Ascending aorta (tissue), 2 donors: ENCODE measurements at regions not wholly inside any gene's neighbourhood (a gene's known extent, or its start where the extent isn't known, plus 50 kb on each side); places are given as distances from the start of the nearest gene placed in this dataset.

Experiments
- DNase-seq, 2 donors: peaks; one replicate each; pipeline ENCODE4 v3.0.0-alpha.2; 2019; ENCODE audit warnings: low spot score in 2 of 2
- H3K27ac ChIP-seq, 2 donors: fragments of 200-600 bp; sonication (generic); one replicate each; pipeline ENCODE4 v1.5.1; 2016 to 2017; ENCODE audit warnings: mild to moderate bottlenecking in 1 of 2
- H3K27me3 ChIP-seq: fragments of 200-600 bp; sonication (generic); one replicate; pipeline ENCODE4 v1.5.1; 2017
- H3K36me3 ChIP-seq, 2 donors: fragments of 200-600 bp; sonication (generic); one replicate each; pipeline ENCODE4 v1.5.1; 2016
- H3K4me1 ChIP-seq, 2 donors: fragments of 200-600 bp; sonication (generic); one replicate each; pipeline ENCODE4 v1.5.1; 2016 to 2017; ENCODE audit warnings: mild to moderate bottlenecking in 1 of 2
- H3K4me3 ChIP-seq, 2 donors: fragments of 200-600 bp; sonication (generic); one replicate each; pipeline ENCODE4 v1.5.1; 2016 to 2017; ENCODE audit warnings: mild to moderate bottlenecking in 1 of 2
- H3K9me3 ChIP-seq, 2 donors: fragments of 200-600 bp; sonication (generic); one replicate each; pipeline ENCODE4 v1.5.1; 2016
- intact Hi-C: fragments of 100-400 bp; cut with DNase I; formaldehyde crosslinking; loops from one replicate; pipeline ENCODE4 v1.15.1; 2023
- TF ChIP-seq, protein P1 (sequence below), 3 experiments: fragments of 200-600 bp in 2 of 3; fragments of 450-650 bp in 1 of 3; sonication (generic) in 2 of 3; IDR thresholded peaks; one replicate each; pipeline ENCODE4 v1.5.1; 2016 to 2019; ENCODE audit warnings: antibody characterized with exemption in 3 of 3, mild to moderate bottlenecking in 1 of 3, moderate library complexity in 1 of 3

DNA sequence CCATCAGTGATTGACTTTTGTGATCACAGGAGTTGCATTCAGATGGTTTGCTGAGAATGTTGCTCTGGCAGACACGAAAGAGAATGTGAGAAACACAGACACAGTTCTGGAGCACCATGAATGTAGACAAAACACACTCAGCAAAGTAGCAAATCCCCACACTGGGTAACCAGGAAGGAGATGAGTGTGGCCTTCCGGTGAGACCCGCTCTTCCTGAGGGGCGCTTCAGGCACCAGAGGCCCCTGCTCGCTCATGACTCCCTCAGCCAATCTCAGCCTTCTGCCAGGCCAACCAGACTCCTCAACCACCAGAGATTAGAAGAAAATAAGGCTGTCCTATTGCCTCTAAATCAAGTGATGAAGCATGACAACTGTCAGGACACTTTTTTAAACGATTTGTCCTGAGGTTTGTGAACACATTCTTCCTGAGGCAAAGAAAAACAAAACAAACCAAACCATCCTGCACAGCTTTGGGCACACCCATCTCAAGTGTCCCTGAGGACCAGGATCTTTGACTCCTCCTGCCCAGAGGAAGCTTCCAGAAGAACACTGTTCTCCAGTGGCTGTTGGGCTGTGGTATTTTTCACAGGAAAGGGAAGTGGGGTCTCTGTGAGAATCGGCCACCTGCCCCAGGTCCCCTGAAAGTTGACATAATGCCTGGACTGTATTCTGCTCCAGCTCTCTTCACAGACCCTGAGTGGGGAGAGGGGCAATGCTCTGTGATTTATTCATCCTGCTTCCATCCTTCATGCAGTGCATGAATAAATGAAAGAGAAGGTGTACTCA is 152.8 kb downstream of the BCL11A start:
- TF ChIP-seq, protein P1, sequence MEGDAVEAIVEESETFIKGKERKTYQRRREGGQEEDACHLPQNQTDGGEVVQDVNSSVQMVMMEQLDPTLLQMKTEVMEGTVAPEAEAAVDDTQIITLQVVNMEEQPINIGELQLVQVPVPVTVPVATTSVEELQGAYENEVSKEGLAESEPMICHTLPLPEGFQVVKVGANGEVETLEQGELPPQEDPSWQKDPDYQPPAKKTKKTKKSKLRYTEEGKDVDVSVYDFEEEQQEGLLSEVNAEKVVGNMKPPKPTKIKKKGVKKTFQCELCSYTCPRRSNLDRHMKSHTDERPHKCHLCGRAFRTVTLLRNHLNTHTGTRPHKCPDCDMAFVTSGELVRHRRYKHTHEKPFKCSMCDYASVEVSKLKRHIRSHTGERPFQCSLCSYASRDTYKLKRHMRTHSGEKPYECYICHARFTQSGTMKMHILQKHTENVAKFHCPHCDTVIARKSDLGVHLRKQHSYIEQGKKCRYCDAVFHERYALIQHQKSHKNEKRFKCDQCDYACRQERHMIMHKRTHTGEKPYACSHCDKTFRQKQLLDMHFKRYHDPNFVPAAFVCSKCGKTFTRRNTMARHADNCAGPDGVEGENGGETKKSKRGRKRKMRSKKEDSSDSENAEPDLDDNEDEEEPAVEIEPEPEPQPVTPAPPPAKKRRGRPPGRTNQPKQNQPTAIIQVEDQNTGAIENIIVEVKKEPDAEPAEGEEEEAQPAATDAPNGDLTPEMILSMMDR (IDR thresholded peaks at IDR 0.05), result no peak
- H3K9me3 ChIP-seq, result no peaks in the 10 kb centered on the region
- no peak overlapping the region for H3K27ac ChIP-seq
- no peaks in the 10 kb centered on the region for H3K27me3 ChIP-seq
- H3K4me1 ChIP-seq, result no peaks in the 10 kb centered on the region
- intact Hi-C loops, result no loop called here
- no peaks in the 10 kb centered on the region for H3K36me3 ChIP-seq
- no peak overlapping the region for H3K4me3 ChIP-seq
- DNase-seq, result no peak

DNA sequence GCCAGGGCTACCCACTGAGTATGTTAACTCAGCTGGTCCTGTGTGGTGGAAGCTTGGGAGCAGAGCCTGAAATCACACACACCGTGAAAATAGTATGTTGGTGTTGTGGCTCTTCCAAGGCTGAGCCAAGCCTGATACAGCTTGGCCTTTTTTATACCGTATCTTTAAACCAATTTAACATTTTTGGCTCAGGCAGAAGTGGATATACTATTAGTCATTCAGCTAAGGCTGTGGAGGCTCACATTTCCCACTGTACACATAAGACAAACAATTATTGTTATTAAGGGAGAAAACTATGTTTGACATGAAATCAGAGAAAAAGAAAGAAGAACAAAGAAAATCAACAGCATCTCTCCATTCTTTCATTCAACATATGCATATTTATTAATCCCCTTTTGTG is 159.0 kb downstream of the BCL11A start:
- Histone ChIP-seq H3K27ac (no peak overlapping the region), H3K36me3 (no peaks in the 10 kb centered on the region), H3K9me3 (no peaks in the 10 kb centered on the region), H3K4me3 (no peak overlapping the region), H3K27me3 (no peaks in the 10 kb centered on the region), H3K4me1 (no peaks in the 10 kb centered on the region)
- intact Hi-C loops, result no loop called here
- no peak for DNase-seq
- TF ChIP-seq, protein P1 (IDR thresholded peaks at IDR 0.05), result no peak

DNA sequence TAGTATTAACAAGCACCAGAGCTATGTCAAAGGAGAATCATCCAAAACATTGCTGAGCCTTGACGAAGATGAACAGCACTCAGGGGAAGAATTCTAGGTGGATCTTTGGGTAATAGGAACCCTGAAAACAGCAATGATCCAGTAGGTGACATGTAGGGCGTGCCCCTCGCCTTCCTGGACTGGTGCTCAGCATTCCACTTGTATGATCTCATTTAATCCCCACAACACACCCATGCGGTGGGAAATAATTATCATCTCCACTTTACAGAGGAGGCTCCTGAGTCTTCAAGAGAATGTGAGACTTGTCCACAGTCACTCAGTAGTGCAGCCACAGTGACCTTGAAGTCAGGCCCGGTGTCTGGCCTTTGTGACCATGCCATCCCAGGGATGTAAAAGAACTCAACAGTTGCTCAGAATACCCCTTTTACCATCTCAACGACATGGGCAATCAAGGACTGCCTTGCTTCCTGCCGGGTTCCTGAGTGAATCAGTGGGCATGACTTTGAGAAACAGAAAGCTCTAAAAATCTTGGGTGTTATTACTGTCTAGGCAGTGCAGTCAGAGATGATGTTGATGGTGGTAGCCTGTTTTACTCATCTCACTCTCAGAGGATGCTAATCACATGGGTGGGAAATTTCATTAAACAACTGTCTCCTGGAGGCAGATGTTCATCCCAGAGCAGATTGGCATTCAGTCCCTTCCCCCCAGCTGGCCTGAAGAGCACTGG is 161.6 kb downstream of the BCL11A start:
- TF ChIP-seq, protein P1 (IDR thresholded peaks at IDR 0.05), result no peak
- Histone ChIP-seq H3K9me3 (no peaks in the 10 kb centered on the region), H3K27ac (no peak overlapping the region), H3K27me3 (no peaks in the 10 kb centered on the region), H3K36me3 (no peaks in the 10 kb centered on the region), H3K4me3 (no peak overlapping the region), H3K4me1 (no peaks in the 10 kb centered on the region)
- DNase-seq, result no peak
- intact Hi-C loops, result no loop called here

DNA sequence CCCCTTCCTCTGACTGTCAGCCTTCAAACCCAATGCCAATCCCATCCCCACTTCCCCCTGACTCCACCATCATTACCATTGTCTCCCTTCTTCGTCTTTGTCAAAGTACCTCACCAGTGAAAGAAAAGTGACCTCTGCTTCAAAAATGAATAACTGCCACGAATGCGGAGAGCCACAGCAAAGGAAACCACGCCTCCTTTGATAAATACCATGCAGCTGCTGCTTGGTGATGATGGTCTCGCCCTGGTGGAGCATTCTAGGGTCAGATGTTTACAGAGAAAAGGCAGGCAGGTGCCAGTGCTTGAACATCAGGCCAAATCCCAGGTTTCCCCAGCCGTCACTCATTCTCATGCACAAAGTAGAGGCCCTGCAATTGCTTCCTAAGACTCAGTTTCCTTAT is 162.2 kb downstream of the BCL11A start:
- Histone ChIP-seq H3K36me3 (no peaks in the 10 kb centered on the region), H3K27me3 (no peaks in the 10 kb centered on the region), H3K9me3 (no peaks in the 10 kb centered on the region), H3K4me1 (no peaks in the 10 kb centered on the region), H3K27ac (no peak overlapping the region), H3K4me3 (no peak overlapping the region)
- TF ChIP-seq, protein P1 (IDR thresholded peaks at IDR 0.05), result no peak
- DNase-seq, result no peak
- intact Hi-C loops, result no loop called here

DNA sequence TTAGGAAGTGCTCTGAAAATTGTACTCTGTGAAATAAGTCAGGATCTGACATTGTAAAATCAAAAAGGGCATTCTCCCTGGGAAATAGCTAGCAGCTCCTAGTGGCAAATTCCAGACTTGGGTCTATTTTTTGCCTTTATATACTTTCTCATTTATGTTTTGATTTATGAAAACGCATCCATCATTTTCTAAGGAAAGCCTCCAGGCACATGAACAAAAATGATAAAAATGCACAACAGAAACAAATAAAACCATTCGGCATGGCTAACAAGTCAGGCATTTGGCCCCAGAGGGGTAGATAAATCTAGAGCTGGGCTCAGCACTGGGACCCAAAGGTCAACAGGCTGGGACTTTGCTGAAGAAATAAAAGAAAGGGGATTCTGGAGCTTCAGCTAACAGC is 167.0 kb downstream of the BCL11A start:
- Histone ChIP-seq H3K4me3 (no peak overlapping the region), H3K27me3 (no peaks in the 10 kb centered on the region), H3K27ac (no peak overlapping the region), H3K9me3 (no peaks in the 10 kb centered on the region), H3K36me3 (no peaks in the 10 kb centered on the region), H3K4me1 (no peaks in the 10 kb centered on the region)
- intact Hi-C loops, result no loop called here
- TF ChIP-seq, protein P1 (IDR thresholded peaks at IDR 0.05), result no peak
- DNase-seq, result no peak
